HCT116 (cell line): ENCODE measurements at regions not wholly inside any gene's neighbourhood (a gene's known extent, or its start where the extent isn't known, plus 50 kb on each side); places are given as distances from the start of the nearest gene placed in this dataset.

Source experiments
- ATAC-seq: fragments of 200-7000 bp; cut with Tn5 transposase; 2 replicates; pipeline ENCODE4 v1.9.1; 2020; ENCODE audit warnings: mild to moderate bottlenecking, moderate library complexity
- BruUV-seq: library from RNA; stranded (reverse); fragments of 400-500 nt; replicated peaks from 2 replicates; lab custom pipeline; 2021; lab: Mats Ljungman, UMichigan
- CTCF ChIA-PET: fragments of 300-600 bp; sonication (Branson Sonifier 250); formaldehyde crosslinking; loops from one replicate; lab custom pipeline; 2021; ENCODE audit warnings: antibody characterized with exemption; lab: Charles Lee
- POLR2A ChIA-PET: fragments of 300-600, 350-600 bp; sonication (Branson Sonifier 250); formaldehyde crosslinking; loops from one replicate; lab custom pipeline; 2021; ENCODE audit warnings: antibody characterized with exemption; lab: Charles Lee
- RAD21 ChIA-PET, 2 experiments: fragments of 300-600 bp; sonication (Branson Sonifier 250); formaldehyde crosslinking; loops; one replicate each; lab custom pipeline; 2023; ENCODE audit warnings: low total read pairs in 2 of 2; ENCODE audit not compliant: uncharacterized antibody in 2 of 2, unreplicated experiment in 2 of 2, low non-redundant PET in 1 of 2; lab: Charles Lee
- DNase-seq: peaks from one replicate; pipeline ENCODE4 v3.0.0-alpha.2; 2010; ENCODE audit warnings: low read depth, low spot score
- H2AFZ ChIP-seq: fragments of 200-600 bp; shearing (Covaris generic), sonication (generic); 2 replicates; pipeline ENCODE4 v1.6.1; 2017; ENCODE audit warnings: low read depth, mixed run types, mixed read lengths, antibody characterized with exemption, low read length; ENCODE audit not compliant: poor library complexity, severe bottlenecking
- H3K27ac ChIP-seq: 2 replicates; pipeline ENCODE4 v1.5.1; 2012; ENCODE audit warnings: low read depth, low read length
- H3K27me3 ChIP-seq: fragments of 200-600 bp; sonication (generic); 2 replicates; pipeline ENCODE4 v1.6.1; 2016; ENCODE audit warnings: mixed run types, low read length, mixed read lengths; ENCODE audit not compliant: insufficient read depth
- H3K36me3 ChIP-seq, 2 experiments: fragments of 200-500 bp in 1 of 2; fragments of 200-600 bp in 1 of 2; sonication (Bioruptor generic) in 1 of 2; sonication (generic) in 1 of 2; 2 replicates each; pipeline versions ENCODE4 v1.5.1 to v1.6.1; 2014 to 2016; ENCODE audit warnings: low read length in 2 of 2, inconsistent platforms in 1 of 2, mixed read lengths in 1 of 2, mixed run types in 1 of 2; ENCODE audit not compliant: insufficient read depth in 2 of 2, control insufficient read depth in 1 of 2
- H3K4me1 ChIP-seq, 2 experiments: fragments of 200-600 bp in 1 of 2; sonication (generic) in 1 of 2; 2 replicates each; pipeline versions ENCODE4 v1.5.1 to v1.6.1; 2012 to 2017; ENCODE audit warnings: low read length in 2 of 2, inconsistent platforms in 1 of 2, mild to moderate bottlenecking in 1 of 2, mixed read lengths in 1 of 2, mixed run types in 1 of 2, moderate library complexity in 1 of 2; ENCODE audit not compliant: insufficient read depth in 2 of 2, control insufficient read depth in 1 of 2
- H3K4me2 ChIP-seq: fragments of 200-600 bp; sonication (generic); 2 replicates; pipeline ENCODE4 v1.6.1; 2017; ENCODE audit warnings: mixed run types, low read length, mixed read lengths
- H3K4me3 ChIP-seq, 2 experiments: fragments of 200-600 bp in 1 of 2; sonication (generic) in 1 of 2; replicated peaks in 1 of 2; 2 replicates each; pipeline ENCODE4 v1.5.1; 2011 to 2016; ENCODE audit warnings: low read length in 2 of 2, control low read depth in 1 of 2, low read depth in 1 of 2, mild to moderate bottlenecking in 1 of 2, mixed read lengths in 1 of 2, mixed run types in 1 of 2
- H3K79me2 ChIP-seq: fragments of 200-600 bp; sonication (generic); 2 replicates; pipeline ENCODE4 v1.6.1; 2017; ENCODE audit warnings: mild to moderate bottlenecking, mixed run types, low read length, moderate library complexity, mixed read lengths; ENCODE audit not compliant: insufficient read depth
- H3K9ac ChIP-seq: fragments of 200-600 bp; sonication (generic); 2 replicates; pipeline ENCODE4 v1.6.1; 2016; ENCODE audit warnings: low read length, mixed read lengths
- H3K9me2 ChIP-seq: fragments of 200-600 bp; sonication (generic), shearing (Covaris generic); 2 replicates; pipeline ENCODE4 v1.6.1; 2017; ENCODE audit warnings: mixed run types, mild to moderate bottlenecking, moderate library complexity; ENCODE audit not compliant: insufficient read depth
- H3K9me3 ChIP-seq, 2 experiments: fragments of 200-500 bp in 1 of 2; fragments of 200-600 bp in 1 of 2; sonication (Bioruptor generic) in 1 of 2; sonication (generic) in 1 of 2; 2 replicates each; pipeline ENCODE4 v1.6.1; 2014 to 2017; ENCODE audit warnings: low read length in 2 of 2, mixed read lengths in 2 of 2, inconsistent platforms in 1 of 2, low read depth in 1 of 2, mild to moderate bottlenecking in 1 of 2, mixed run types in 1 of 2, moderate library complexity in 1 of 2; ENCODE audit not compliant: control insufficient read depth in 1 of 2, insufficient read depth in 1 of 2
- H4K20me1 ChIP-seq: fragments of 200-600 bp; sonication (generic), shearing (Covaris generic); 2 replicates; pipeline ENCODE4 v1.6.1; 2017; ENCODE audit warnings: mixed run types, mild to moderate bottlenecking, moderate library complexity; ENCODE audit not compliant: insufficient read depth
- CBX3 ChIP-seq: IDR thresholded peaks from 2 replicates; pipeline ENCODE4 v1.6.1; 2012; ENCODE audit warnings: low read depth
- CEBPB ChIP-seq: IDR thresholded peaks from 2 replicates; pipeline ENCODE4 v1.6.1; 2012; ENCODE audit warnings: low read depth
- EGR1 ChIP-seq: IDR thresholded peaks from 2 replicates; pipeline ENCODE4 v1.6.1; 2012; ENCODE audit warnings: low read depth
- ELF1 ChIP-seq: IDR thresholded peaks from 2 replicates; pipeline ENCODE4 v1.6.1; 2012; ENCODE audit warnings: low read depth, borderline replicate concordance
- EZH2 ChIP-seq: fragments of 200-600 bp; sonication (generic); IDR thresholded peaks from 2 replicates; pipeline ENCODE4 v1.6.1; 2017; ENCODE audit warnings: antibody characterized with exemption, mixed run types
- EZH2phosphoT487 ChIP-seq: fragments of 200-600 bp; IDR thresholded peaks from 2 replicates; pipeline ENCODE4 v1.6.1; 2018; ENCODE audit warnings: antibody characterized with exemption, borderline replicate concordance
- FOSL1 ChIP-seq: IDR thresholded peaks from 2 replicates; pipeline ENCODE4 v1.6.1; 2012; ENCODE audit warnings: low read depth
- JUND ChIP-seq: IDR thresholded peaks from 2 replicates; pipeline ENCODE4 v1.6.1; 2012
- POLR2AphosphoS5 ChIP-seq: IDR thresholded peaks from 2 replicates; pipeline ENCODE4 v1.6.1; 2011; ENCODE audit warnings: mild to moderate bottlenecking, low read depth, low read length, moderate library complexity
- RAD21 ChIP-seq: IDR thresholded peaks from 2 replicates; pipeline ENCODE4 v1.6.1; 2012; ENCODE audit warnings: low read depth, mild to moderate bottlenecking
- SIN3A ChIP-seq: IDR thresholded peaks from 2 replicates; pipeline ENCODE4 v1.6.1; 2012; ENCODE audit warnings: low read depth
- SP1 ChIP-seq: IDR thresholded peaks from 2 replicates; pipeline ENCODE4 v1.6.1; 2012; ENCODE audit warnings: low read depth
- TCF7L2 ChIP-seq: IDR thresholded peaks from 2 replicates; pipeline ENCODE4 v1.7.0; 2011; ENCODE audit warnings: borderline replicate concordance, inconsistent platforms; ENCODE audit not compliant: insufficient read depth, insufficient read length; ENCODE audit errors: extremely low read depth
- YY1 ChIP-seq: IDR thresholded peaks from 2 replicates; pipeline ENCODE4 v1.6.1; 2011; ENCODE audit warnings: low read length, low read depth, moderate library complexity, mild to moderate bottlenecking; ENCODE audit not compliant: insufficient replicate concordance; ENCODE audit errors: extremely low read depth
- ZFX ChIP-seq: fragments of 450-650 bp; IDR thresholded peaks from 2 replicates; pipeline ENCODE4 v1.6.1; 2017
- ZNF274 ChIP-seq: fragments of 200-500 bp; sonication (Bioruptor generic); IDR thresholded peaks from 2 replicates; pipeline ENCODE4 v1.6.1; 2014; ENCODE audit warnings: mild to moderate bottlenecking, low read depth, low read length, inconsistent platforms
- intact Hi-C: fragments of 100-400 bp; cut with micrococcal nuclease; formaldehyde crosslinking; loops from 2 replicates; pipeline ENCODE4 v1.10.0; 2022
- TF ChIP-seq, protein P1 (sequence below): IDR thresholded peaks from 2 replicates; pipeline ENCODE4 v1.6.1; 2012
- TF ChIP-seq, protein P2 (sequence below): IDR thresholded peaks from 2 replicates; pipeline ENCODE4 v1.6.1; 2012; ENCODE audit warnings: low read depth
- TF ChIP-seq, protein P3 (sequence below), 3 experiments: fragments of 200-600 bp in 1 of 3; sonication (generic) in 1 of 3; IDR thresholded peaks in 2 of 3; conservative IDR thresholded peaks in 1 of 3; 2 replicates each; pipeline ENCODE4 v1.5.1; 2012 to 2017; ENCODE audit warnings: low read depth in 2 of 3, low read length in 2 of 3, antibody characterized with exemption in 1 of 3, borderline replicate concordance in 1 of 3, control low read depth in 1 of 3, mild to moderate bottlenecking in 1 of 3, mixed read lengths in 1 of 3, mixed run types in 1 of 3, moderate library complexity in 1 of 3; ENCODE audit not compliant: insufficient read depth in 1 of 3
- TF ChIP-seq, protein P4 (sequence below): IDR thresholded peaks from 2 replicates; pipeline ENCODE4 v1.6.1; 2011; ENCODE audit warnings: mild to moderate bottlenecking, low read length, moderate library complexity; ENCODE audit not compliant: insufficient replicate concordance; ENCODE audit errors: extremely low read depth

DNA sequence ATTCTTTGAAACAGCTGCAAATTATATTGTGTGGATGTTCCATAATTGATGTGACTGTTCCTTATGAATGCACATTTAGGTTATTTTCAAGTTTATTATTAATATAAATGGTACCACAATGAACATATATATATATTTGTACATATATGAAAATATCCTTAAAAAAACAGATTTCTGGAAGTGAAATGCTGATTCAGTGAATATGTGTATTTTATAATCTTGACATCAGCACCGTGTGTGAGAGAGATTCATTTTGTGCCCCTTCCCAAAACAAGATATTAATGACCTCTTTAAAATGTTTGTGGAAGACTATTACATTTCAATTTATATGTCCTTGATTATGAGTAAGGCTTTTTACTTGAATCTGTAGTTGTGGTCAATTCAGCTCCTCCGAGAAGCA lies 75.7 kb upstream of the PTPRT start:
- ATAC-seq (no peak), DNase-seq (no peak)
- H3K4me1 ChIP-seq, result no peaks in the 10 kb centered on the region
- ChIA-PET CTCF (no interaction called here), RAD21 (no interaction called here), POLR2A (no interaction called here)
- no peak overlapping the region for H3K4me3 ChIP-seq
- H3K27me3 ChIP-seq, result peaks cover 13% of the 10 kb centered on the region
- no peak overlapping the region for H3K27ac ChIP-seq
- H3K9me2 ChIP-seq, result no peaks in the 10 kb centered on the region
- BruUV-seq, result no TSS peak
- H2AFZ ChIP-seq, result no peak overlapping the region
- no peaks in the 10 kb centered on the region for H3K9me3 ChIP-seq
- H3K9ac ChIP-seq, result no peak overlapping the region
- no peaks in the 10 kb centered on the region for H4K20me1 ChIP-seq
- intact Hi-C loops, result no loop called here
- H3K79me2 ChIP-seq, result no peaks in the 10 kb centered on the region
- no peak overlapping the region for H3K4me2 ChIP-seq
- H3K36me3 ChIP-seq, result no peaks in the 10 kb centered on the region
- TF ChIP-seq FOSL1 (no peak), ZFX (no peak), CBX3 (no peak), CEBPB (no peak), SP1 (no peak), EZH2phosphoT487 (no peak), ELF1 (no peak), RAD21 (no peak), EGR1 (no peak), EZH2 (no peak), ZNF274 (no peak), YY1 (no peak), POLR2AphosphoS5 (no peak), SIN3A (no peak), TCF7L2 (no peak), JUND (no peak)
- TF ChIP-seq, protein P1, sequence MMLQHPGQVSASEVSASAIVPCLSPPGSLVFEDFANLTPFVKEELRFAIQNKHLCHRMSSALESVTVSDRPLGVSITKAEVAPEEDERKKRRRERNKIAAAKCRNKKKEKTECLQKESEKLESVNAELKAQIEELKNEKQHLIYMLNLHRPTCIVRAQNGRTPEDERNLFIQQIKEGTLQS, result no peak
- TF ChIP-seq, protein P2, sequence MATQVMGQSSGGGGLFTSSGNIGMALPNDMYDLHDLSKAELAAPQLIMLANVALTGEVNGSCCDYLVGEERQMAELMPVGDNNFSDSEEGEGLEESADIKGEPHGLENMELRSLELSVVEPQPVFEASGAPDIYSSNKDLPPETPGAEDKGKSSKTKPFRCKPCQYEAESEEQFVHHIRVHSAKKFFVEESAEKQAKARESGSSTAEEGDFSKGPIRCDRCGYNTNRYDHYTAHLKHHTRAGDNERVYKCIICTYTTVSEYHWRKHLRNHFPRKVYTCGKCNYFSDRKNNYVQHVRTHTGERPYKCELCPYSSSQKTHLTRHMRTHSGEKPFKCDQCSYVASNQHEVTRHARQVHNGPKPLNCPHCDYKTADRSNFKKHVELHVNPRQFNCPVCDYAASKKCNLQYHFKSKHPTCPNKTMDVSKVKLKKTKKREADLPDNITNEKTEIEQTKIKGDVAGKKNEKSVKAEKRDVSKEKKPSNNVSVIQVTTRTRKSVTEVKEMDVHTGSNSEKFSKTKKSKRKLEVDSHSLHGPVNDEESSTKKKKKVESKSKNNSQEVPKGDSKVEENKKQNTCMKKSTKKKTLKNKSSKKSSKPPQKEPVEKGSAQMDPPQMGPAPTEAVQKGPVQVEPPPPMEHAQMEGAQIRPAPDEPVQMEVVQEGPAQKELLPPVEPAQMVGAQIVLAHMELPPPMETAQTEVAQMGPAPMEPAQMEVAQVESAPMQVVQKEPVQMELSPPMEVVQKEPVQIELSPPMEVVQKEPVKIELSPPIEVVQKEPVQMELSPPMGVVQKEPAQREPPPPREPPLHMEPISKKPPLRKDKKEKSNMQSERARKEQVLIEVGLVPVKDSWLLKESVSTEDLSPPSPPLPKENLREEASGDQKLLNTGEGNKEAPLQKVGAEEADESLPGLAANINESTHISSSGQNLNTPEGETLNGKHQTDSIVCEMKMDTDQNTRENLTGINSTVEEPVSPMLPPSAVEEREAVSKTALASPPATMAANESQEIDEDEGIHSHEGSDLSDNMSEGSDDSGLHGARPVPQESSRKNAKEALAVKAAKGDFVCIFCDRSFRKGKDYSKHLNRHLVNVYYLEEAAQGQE, result no peak
- TF ChIP-seq, protein P3, sequence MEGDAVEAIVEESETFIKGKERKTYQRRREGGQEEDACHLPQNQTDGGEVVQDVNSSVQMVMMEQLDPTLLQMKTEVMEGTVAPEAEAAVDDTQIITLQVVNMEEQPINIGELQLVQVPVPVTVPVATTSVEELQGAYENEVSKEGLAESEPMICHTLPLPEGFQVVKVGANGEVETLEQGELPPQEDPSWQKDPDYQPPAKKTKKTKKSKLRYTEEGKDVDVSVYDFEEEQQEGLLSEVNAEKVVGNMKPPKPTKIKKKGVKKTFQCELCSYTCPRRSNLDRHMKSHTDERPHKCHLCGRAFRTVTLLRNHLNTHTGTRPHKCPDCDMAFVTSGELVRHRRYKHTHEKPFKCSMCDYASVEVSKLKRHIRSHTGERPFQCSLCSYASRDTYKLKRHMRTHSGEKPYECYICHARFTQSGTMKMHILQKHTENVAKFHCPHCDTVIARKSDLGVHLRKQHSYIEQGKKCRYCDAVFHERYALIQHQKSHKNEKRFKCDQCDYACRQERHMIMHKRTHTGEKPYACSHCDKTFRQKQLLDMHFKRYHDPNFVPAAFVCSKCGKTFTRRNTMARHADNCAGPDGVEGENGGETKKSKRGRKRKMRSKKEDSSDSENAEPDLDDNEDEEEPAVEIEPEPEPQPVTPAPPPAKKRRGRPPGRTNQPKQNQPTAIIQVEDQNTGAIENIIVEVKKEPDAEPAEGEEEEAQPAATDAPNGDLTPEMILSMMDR (IDR thresholded peaks at IDR 0.05 in 2 of 3, conservative IDR thresholded peaks at IDR 0.05 in 1 of 3; ENCODE audit: borderline replicate concordance in 1 of 3, insufficient read depth in 1 of 3, low read depth in 2 of 3, low read length in 2 of 3), result no peak
- TF ChIP-seq, protein P4, sequence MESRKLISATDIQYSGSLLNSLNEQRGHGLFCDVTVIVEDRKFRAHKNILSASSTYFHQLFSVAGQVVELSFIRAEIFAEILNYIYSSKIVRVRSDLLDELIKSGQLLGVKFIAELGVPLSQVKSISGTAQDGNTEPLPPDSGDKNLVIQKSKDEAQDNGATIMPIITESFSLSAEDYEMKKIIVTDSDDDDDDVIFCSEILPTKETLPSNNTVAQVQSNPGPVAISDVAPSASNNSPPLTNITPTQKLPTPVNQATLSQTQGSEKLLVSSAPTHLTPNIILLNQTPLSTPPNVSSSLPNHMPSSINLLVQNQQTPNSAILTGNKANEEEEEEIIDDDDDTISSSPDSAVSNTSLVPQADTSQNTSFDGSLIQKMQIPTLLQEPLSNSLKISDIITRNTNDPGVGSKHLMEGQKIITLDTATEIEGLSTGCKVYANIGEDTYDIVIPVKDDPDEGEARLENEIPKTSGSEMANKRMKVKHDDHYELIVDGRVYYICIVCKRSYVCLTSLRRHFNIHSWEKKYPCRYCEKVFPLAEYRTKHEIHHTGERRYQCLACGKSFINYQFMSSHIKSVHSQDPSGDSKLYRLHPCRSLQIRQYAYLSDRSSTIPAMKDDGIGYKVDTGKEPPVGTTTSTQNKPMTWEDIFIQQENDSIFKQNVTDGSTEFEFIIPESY, result no peak
